Upper lobe of right lung (tissue), 1 donor: ENCODE measurements at regions not wholly inside any gene's neighbourhood (a gene's known extent, or its start where the extent isn't known, plus 50 kb on each side); places are given as distances from the start of the nearest gene placed in this dataset.
A peak's percentile ranks its signal among the peaks of the same experiment; 100 is the strongest.

Experiments
- ATAC-seq: fragments of 200-7000 bp; cut with Tn5 transposase; one replicate; pipeline ENCODE4 v1.9.1; 2020; ENCODE audit warnings: mild to moderate bottlenecking, moderate library complexity
- DNase-seq: peaks from one replicate; pipeline ENCODE4 v3.0.0-alpha.2; 2020
- H3K27ac ChIP-seq: fragments of 200-600 bp; one replicate; pipeline ENCODE4 v1.8.0; 2022
- H3K27me3 ChIP-seq: fragments of 200-600 bp; one replicate; pipeline ENCODE4 v1.8.0; 2022; ENCODE audit warnings: mild to moderate bottlenecking
- H3K36me3 ChIP-seq: fragments of 200-600 bp; one replicate; pipeline ENCODE4 v1.8.0; 2022
- H3K4me1 ChIP-seq: fragments of 200-600 bp; one replicate; pipeline ENCODE4 v1.8.0; 2022
- H3K4me3 ChIP-seq: fragments of 200-600 bp; one replicate; pipeline ENCODE4 v1.8.0; 2022; ENCODE audit warnings: mild to moderate bottlenecking
- H3K9me3 ChIP-seq: fragments of 200-600 bp; one replicate; pipeline ENCODE4 v1.8.0; 2022
- intact Hi-C: fragments of 100-400 bp; cut with DNase I; formaldehyde crosslinking; loops from one replicate; pipeline ENCODE4 v1.11.0; 2022
- TF ChIP-seq, protein P1 (sequence below): fragments of 200-600 bp; IDR thresholded peaks from one replicate; pipeline ENCODE4 v1.8.0; 2022; ENCODE audit warnings: antibody characterized with exemption
- donor health status: DM: no; HTN: yes; CAD: no; lungs with severe emphysema.

DNA sequence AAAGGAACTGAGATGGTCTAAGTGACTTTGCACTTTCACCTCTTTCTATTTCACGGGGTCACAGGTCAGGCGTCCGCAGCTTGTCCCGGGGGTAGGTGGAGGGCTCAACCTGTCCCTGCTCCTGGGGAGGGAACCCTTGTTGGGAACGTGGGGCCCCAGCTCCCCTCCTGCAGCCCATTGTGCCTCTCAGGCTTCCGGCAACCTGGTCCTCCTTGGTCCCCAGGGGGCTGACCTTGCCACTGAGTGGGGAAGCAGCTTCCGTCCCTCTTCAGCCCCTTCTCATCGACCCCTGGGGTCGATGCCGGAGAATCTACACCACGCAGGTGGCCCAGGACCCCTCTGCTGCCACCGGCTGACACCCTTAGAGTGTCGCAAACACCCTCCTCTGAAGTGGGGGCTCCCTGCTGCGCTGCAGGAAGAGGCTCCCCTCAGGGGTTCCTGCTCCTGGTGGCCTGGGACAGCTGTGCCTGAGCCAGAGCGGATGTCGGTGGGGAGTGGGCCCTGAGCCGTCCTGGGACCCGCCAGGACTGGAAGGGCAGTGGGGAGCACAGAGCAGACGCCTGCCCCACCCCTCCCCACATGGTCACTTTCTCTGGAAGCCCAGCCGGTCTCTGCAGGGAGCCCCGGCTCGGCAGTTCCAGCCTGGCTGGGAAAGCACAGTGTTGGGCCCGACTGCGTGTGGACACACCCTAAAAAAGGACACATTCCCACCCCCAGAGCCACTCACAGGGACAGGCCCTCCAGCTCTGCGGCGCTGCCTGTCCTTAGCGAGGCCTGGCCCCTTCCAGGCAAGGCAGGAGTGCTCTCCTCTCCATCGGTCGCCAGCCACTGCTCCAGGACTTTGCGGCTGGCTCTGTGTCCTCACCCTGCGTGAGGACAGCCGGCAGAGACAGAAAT is 357.5 kb upstream of the SHH start:
- TF ChIP-seq, protein P1, sequence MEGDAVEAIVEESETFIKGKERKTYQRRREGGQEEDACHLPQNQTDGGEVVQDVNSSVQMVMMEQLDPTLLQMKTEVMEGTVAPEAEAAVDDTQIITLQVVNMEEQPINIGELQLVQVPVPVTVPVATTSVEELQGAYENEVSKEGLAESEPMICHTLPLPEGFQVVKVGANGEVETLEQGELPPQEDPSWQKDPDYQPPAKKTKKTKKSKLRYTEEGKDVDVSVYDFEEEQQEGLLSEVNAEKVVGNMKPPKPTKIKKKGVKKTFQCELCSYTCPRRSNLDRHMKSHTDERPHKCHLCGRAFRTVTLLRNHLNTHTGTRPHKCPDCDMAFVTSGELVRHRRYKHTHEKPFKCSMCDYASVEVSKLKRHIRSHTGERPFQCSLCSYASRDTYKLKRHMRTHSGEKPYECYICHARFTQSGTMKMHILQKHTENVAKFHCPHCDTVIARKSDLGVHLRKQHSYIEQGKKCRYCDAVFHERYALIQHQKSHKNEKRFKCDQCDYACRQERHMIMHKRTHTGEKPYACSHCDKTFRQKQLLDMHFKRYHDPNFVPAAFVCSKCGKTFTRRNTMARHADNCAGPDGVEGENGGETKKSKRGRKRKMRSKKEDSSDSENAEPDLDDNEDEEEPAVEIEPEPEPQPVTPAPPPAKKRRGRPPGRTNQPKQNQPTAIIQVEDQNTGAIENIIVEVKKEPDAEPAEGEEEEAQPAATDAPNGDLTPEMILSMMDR, result no peak
- no peaks in the 10 kb centered on the region for H3K36me3 ChIP-seq
- intact Hi-C loops, result no loop called here
- no peak for ATAC-seq
- no peak overlapping the region for H3K27ac ChIP-seq
- H3K4me3 ChIP-seq, result no peak overlapping the region
- DNase-seq, result peak; percentile 56
- H3K4me1 ChIP-seq, result no peaks in the 10 kb centered on the region
- H3K27me3 ChIP-seq, result no peaks in the 10 kb centered on the region
- H3K9me3 ChIP-seq, result no peaks in the 10 kb centered on the region

DNA sequence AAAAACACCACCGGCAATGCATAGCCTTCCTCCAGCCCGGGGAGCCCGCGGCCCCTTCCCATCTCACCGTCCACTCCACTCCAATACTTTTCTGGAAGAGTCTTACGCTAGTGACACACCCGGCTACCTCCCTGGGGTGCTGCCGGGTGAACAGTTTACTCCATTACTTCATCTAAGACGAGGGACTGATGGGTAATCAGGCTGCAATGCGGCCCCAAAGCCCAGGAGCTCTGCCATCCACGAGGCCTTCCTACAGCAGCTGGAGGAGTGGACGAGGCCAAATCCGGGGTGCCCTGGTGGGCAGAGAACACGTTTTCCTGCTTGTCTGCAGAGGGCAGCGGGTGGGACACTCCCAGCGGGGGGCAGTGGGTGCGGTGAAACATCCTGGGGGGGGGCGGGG is 356.2 kb upstream of the SHH start:
- no peak for ATAC-seq
- Histone ChIP-seq H3K27ac (no peak overlapping the region), H3K9me3 (no peaks in the 10 kb centered on the region), H3K36me3 (no peaks in the 10 kb centered on the region), H3K4me3 (no peak overlapping the region), H3K27me3 (no peaks in the 10 kb centered on the region), H3K4me1 (no peaks in the 10 kb centered on the region)
- intact Hi-C loops, result no loop called here
- TF ChIP-seq, protein P1, result no peak
- peak; percentile 23 for DNase-seq

DNA sequence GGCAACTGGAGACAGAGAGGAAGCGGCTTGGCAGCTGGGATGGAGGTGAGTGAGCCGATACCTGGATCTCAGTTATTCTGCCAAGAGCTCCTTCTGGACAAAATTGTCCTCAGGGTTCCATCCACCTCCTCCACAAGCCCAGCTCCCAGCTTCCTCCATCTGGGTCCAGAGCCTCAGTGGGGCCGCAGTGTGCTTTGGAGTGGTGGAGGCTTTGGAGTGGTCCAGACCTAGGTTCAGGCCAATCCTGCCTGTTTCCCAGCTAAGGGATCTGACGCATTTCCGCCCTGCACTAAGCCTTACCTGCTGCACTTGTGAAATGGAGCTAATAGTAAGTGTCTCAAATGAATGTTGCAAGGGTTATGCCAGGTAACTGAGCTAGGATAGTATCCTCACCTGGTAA is 355.7 kb upstream of the SHH start:
- intact Hi-C loops, result no loop called here
- Histone ChIP-seq H3K4me3 (no peak overlapping the region), H3K36me3 (no peaks in the 10 kb centered on the region), H3K4me1 (no peaks in the 10 kb centered on the region), H3K27me3 (no peaks in the 10 kb centered on the region), H3K9me3 (no peaks in the 10 kb centered on the region), H3K27ac (no peak overlapping the region)
- TF ChIP-seq, protein P1, result no peak
- peak; percentile 28 for DNase-seq
- ATAC-seq, result no peak

DNA sequence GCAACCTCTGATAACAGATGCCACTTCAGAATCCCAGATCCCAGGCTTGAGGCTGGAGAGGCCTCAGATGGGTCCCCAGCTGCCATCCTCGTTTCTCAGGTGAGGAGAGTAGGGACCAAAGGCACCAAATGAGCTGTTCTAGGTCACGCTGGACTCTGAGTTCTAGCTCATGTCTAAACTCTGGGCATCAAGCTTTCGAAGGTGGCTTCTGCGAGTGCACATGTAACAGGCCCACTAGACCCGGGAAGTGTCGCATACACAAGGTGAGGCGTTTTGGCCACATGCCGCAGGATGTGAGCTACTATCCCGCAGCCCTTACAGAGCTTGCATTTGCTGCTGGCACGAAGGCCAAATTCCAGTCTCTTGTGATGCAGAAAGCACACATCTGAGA is 355.1 kb upstream of the SHH start:
- intact Hi-C loops, result no loop called here
- H3K36me3 ChIP-seq, result no peaks in the 10 kb centered on the region
- TF ChIP-seq, protein P1, result no peak
- no peaks in the 10 kb centered on the region for H3K4me1 ChIP-seq
- ATAC-seq, result no peak
- H3K9me3 ChIP-seq, result no peaks in the 10 kb centered on the region
- no peak for DNase-seq
- H3K27ac ChIP-seq, result no peak overlapping the region
- H3K27me3 ChIP-seq, result no peaks in the 10 kb centered on the region
- H3K4me3 ChIP-seq, result no peak overlapping the region

DNA sequence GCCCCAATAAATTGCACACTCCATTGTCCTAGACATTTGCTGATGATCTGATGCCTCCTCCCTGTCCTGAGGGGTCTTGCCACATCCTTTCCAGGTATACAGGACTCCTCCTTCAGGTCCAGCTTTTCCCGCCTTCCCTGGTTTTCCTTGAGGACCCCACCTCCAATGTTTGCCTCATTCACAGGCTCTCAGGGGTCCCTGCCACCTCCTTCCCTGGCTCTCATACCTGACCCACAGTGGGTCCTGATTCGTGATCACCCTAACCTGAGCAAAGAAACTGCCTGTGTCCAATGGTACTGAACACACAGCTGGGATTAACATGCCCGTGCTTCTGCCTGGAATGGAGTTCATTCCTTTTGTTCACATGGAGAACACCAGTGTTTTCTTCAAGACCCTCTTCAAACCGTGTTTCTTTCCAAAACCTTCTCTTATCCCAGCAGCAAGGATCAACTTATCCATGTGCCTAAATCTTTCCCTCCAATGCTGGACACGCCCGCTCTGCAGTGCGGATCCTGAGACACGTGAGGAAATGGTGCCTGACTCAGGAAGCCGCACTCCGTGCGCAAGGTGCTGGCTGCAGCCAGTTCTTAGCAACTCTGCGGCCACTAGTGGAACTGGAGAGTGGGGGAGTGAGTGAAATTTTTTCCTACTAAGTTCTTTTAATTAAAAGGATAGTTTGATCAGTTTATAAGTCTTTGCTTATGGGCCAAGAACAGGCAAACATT is 354.6 kb upstream of the SHH start:
- intact Hi-C loops, result no loop called here
- Histone ChIP-seq H3K4me1 (no peaks in the 10 kb centered on the region), H3K27ac (no peak overlapping the region), H3K9me3 (no peaks in the 10 kb centered on the region), H3K27me3 (no peaks in the 10 kb centered on the region), H3K4me3 (no peak overlapping the region), H3K36me3 (no peaks in the 10 kb centered on the region)
- TF ChIP-seq, protein P1, result no peak
- ATAC-seq, result no peak
- peak; percentile 35 for DNase-seq
